ENCODE measurements at regions not wholly inside any gene's neighbourhood (a gene's known extent, or its start where the extent isn't known, plus 50 kb on each side); places are given as distances from the start of the nearest gene placed in this dataset.

DNA sequence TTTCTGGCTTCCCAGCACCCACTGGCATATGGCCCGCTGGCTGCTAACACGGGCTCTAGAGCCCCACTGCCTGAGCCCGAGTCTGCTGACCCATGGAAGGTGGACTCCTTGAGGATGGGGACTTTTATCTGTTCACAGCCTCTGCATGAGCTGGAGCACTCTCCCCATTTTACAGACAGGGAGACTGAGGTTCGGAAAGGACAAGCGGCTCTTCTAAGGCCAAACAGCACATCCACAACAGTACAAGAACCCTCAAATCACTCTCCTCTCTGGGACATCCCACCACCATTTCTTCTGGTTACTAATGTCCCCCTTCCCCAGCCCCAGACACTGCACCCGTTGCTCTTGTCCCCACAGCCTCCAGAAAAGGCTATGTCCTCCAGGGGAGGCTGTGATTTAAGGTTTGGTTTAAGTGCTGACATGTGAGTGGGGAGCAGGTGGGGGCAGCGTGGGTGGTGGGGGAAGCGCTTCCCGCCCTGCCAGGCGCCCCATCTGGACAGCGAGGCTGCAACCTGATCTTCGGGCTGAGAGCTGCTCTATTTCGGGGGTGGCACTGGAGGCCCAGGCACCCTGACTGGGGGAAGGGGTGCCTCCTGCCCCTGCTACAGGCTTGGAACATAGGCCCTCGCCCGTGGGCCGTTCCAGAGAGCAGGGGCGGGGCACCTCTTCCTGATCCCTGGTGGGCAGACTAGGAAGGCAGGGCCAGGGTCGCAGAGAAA, 104.8 kb upstream of the WNT4 start:
- TF ChIP-seq, protein P1, sequence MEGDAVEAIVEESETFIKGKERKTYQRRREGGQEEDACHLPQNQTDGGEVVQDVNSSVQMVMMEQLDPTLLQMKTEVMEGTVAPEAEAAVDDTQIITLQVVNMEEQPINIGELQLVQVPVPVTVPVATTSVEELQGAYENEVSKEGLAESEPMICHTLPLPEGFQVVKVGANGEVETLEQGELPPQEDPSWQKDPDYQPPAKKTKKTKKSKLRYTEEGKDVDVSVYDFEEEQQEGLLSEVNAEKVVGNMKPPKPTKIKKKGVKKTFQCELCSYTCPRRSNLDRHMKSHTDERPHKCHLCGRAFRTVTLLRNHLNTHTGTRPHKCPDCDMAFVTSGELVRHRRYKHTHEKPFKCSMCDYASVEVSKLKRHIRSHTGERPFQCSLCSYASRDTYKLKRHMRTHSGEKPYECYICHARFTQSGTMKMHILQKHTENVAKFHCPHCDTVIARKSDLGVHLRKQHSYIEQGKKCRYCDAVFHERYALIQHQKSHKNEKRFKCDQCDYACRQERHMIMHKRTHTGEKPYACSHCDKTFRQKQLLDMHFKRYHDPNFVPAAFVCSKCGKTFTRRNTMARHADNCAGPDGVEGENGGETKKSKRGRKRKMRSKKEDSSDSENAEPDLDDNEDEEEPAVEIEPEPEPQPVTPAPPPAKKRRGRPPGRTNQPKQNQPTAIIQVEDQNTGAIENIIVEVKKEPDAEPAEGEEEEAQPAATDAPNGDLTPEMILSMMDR (IDR thresholded peaks at IDR 0.05; ENCODE audit: low read depth, low read length): no peak
- DNase-seq (ENCODE audit: low read depth in 2 of 2): no peak

DNA sequence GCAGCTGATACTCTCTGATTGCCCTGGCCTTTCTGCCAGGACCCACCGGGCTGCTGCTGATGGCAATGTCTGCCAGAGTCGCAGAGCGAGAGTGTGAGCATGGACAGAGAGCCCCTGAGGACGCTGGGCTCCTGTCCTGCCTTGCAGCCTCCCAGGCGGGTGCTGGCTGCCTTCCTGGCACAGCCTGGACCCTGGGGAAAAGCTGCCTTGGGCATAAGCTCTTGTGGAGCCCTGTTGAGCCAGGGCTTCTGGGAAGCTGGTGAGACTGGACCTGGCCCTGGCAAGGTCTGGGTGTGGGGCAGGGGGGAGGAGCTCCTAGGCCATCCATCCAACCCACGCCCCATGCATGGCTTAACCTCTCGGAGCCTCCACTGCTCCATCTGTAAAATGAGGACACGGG, 105.8 kb upstream of the WNT4 start:
- no peak for DNase-seq (ENCODE audit: low read depth in 2 of 2)
- H3K4me3 ChIP-seq (replicated peaks in 1 of 2; ENCODE audit: low read depth in 2 of 2, low read length in 2 of 2): no peak overlapping the region
- TF ChIP-seq, protein P1 (IDR thresholded peaks at IDR 0.05; ENCODE audit: low read depth, low read length): no peak

More for the DNA sequence above, 104.8 kb upstream of the WNT4 start:
- H3K4me3 ChIP-seq (replicated peaks in 1 of 2; ENCODE audit: low read depth in 2 of 2, low read length in 2 of 2): no peak overlapping the region

DNA sequence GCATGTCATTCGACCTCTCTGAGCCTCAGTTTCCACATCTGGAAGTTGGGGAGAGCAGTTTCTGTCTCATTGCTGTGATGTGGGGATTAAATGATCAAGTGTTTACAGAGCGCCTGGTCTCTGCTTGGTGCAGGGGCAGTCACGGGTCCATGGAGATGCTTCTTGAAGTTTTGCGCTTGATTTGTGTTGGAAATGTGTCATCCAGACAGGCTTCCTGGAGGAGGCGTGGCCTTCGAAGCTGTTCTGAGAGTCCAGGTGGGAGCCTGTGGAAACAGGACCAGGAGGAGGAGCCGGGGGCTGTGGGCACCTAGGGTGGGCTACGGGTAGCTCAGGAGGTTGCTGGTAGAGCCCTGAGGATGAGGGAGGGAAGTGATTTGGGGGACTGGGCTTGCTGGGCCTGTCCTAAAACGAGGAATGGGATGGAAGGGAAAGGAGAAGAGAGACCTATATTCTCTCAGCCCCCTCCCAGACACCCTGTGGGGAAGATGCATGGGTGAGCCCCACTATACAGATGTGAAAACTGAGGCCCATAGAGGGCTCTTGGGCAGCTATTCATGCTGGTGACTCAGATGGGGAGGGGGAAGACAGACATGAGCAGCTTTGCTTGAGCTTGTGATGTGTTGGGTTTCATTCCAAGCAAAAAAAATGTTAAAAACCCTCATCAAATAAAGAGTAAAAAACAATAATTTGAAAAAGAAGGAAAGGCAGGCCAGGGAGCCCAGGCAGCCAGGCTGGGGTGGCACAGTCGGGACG, 107.2 kb upstream of the WNT4 start:
- TF ChIP-seq, protein P1 (IDR thresholded peaks at IDR 0.05; ENCODE audit: low read depth, low read length): no peak
- no peak overlapping the region for H3K4me3 ChIP-seq (replicated peaks in 1 of 2; ENCODE audit: low read depth in 2 of 2, low read length in 2 of 2)
- no peak for DNase-seq (ENCODE audit: low read depth in 2 of 2)

DNA sequence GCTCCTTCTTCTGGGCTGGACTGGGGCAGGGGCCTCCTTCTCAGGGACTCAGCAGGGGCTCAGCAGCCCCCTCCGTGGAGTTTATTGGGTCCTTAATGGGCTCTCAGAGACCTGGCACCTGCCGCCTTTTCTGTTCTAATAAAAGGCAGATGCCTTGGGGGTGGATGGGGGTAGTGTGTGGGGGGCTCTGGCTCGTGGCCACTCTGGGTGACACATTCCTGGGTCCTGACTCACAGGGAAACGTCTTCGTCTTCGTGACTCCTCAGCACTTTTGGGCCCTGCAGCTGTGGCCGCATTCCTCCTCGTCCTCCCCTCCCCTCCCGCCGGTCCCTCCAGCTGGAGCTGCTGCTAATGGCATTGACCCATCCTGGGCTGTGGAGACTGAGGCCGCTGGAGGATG, 107.8 kb upstream of the WNT4 start:
- H3K4me3 ChIP-seq (replicated peaks in 1 of 2; ENCODE audit: low read depth in 2 of 2, low read length in 2 of 2): no peak overlapping the region
- TF ChIP-seq, protein P1 (IDR thresholded peaks at IDR 0.05; ENCODE audit: low read depth, low read length): no peak
- DNase-seq (ENCODE audit: low read depth in 2 of 2): peak in 1 of 2 donors; percentile 16

DNA sequence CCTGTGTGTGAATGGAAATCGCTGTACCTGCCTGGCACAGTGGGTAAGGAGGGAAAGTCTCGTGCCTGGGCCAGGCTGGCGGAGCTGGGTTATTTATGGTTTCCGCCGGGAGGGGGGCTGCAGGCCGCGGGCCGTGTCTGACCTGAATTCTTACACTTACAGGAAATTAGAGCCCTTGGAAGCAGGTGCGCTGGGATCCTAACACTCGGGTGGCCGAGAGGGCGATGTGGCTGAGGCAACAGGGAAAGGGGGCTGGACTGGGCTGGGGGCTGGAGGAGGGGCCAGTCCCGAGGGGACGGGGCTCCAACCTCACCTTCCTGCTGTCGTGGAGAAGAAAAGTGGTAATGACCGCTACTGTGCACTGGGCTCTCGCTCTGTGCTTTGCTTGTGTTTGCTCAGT, 109.4 kb upstream of the WNT4 start:
- H3K4me3 ChIP-seq (replicated peaks in 1 of 2; ENCODE audit: low read depth in 2 of 2, low read length in 2 of 2): no peak overlapping the region
- no peak for DNase-seq (ENCODE audit: low read depth in 2 of 2)
- TF ChIP-seq, protein P1 (IDR thresholded peaks at IDR 0.05; ENCODE audit: low read depth, low read length): no peak

DNA sequence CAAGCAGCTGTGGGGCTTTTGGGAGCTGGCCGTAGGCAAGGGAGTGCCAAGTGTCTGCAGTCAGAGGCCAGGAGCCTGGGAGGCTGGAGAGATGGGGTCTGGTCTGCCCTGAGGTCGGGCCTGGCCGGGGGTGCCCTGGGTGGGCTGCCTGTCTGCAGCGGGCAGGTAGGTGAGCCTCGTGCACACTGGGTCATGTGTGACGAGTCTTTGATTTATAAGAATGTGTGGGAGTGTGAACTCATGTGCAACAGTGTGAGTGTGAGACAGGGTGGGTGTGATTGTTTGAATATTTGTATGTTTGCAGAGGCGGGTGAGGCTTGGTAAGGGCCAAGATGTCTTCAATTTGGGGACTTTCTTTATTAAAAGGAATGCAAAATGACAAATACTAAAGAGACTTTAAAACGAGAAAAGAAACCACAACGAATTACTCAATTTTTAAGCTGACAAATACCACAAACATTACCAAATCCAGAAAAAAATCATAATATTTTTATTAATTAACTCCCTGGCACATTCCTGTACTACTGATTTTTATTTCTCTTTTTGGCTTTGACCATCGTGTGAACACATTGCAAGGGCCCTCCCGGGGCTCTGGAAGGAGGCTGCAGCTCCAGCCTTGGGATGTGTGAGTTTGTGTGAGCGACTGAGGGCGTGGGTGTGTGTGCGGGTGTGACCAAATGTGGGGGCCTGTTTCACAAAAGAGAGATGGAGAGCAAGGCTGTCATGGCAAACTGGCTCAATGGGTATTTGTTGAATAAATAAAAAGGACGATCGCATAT, 110.3 kb upstream of the WNT4 start:
- H3K4me3 ChIP-seq (replicated peaks in 1 of 2; ENCODE audit: low read depth in 2 of 2, low read length in 2 of 2): no peak overlapping the region
- no peak for DNase-seq (ENCODE audit: low read depth in 2 of 2)
- TF ChIP-seq, protein P1 (IDR thresholded peaks at IDR 0.05; ENCODE audit: low read depth, low read length): no peak

Measured in cardiac fibroblast (primary cell).